ENCODE measurements at regions not wholly inside any gene's neighbourhood (a gene's known extent, or its start where the extent isn't known, plus 50 kb on each side); places are given as distances from the start of the nearest gene placed in this dataset.
A peak's percentile ranks its signal among the peaks of the same experiment; 100 is the strongest.

GRCh38 chrX:131621650-131622049, 77.8 kb downstream of the OR13H1 start:
- H3K4me3 ChIP-seq (ENCODE audit: low read depth, low read length): no peak overlapping the region
- TF ChIP-seq CTCF (IDR thresholded peaks at IDR 0.05; ENCODE audit: low read depth, low read length): no peak

GRCh38 chrX:131626681-131627296, 82.9 kb downstream of the OR13H1 start:
- H3K36me3 ChIP-seq: no peaks in the 10 kb centered on the region
- no peaks in the 10 kb centered on the region for H3K4me1 ChIP-seq
- TF ChIP-seq CTCF (IDR thresholded peaks at IDR 0.05; ENCODE audit: low read depth, low read length): peak; percentile 19; the same call in 1 of the 2 replicates
- no peak for DNase-seq
- H3K4me3 ChIP-seq (ENCODE audit: low read depth, low read length): no peak overlapping the region
- no peaks in the 10 kb centered on the region for H3K27me3 ChIP-seq
- H3K9me3 ChIP-seq: no peaks in the 10 kb centered on the region

More at GRCh38 chrX:131621650-131622049, 77.8 kb downstream of the OR13H1 start:
- Histone ChIP-seq H3K4me1 (no peaks in the 10 kb centered on the region), H3K9me3 (no peaks in the 10 kb centered on the region), H3K27me3 (no peaks in the 10 kb centered on the region), H3K36me3 (no peaks in the 10 kb centered on the region)
- DNase-seq: no peak

DNA sequence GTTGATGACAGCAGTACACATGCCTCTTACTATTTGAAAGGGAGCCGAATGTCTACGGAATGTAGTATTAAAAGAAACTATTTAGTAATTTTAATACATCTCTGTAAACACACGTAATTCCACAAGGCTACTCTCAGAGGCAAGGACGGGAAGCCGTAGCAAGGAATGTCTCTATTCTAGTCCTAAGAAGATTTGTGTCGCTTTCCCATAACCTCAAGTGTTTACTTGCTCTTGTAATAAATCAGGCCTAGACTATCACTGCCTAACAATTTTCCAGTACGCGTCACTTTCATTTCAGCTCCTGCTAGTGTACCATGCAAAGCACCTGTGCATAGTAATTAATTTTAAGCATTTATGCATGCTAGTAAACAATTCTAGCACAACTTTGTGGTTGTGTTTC, 86.7 kb downstream of the OR13H1 start:
- no peak overlapping the region for H3K4me3 ChIP-seq (ENCODE audit: low read depth, low read length)
- H3K36me3 ChIP-seq: no peaks in the 10 kb centered on the region
- DNase-seq: no peak
- no peaks in the 10 kb centered on the region for H3K9me3 ChIP-seq
- no peaks in the 10 kb centered on the region for H3K27me3 ChIP-seq
- TF ChIP-seq CTCF (IDR thresholded peaks at IDR 0.05; ENCODE audit: low read depth, low read length): no peak
- H3K4me1 ChIP-seq: no peaks in the 10 kb centered on the region

- peak; percentile 79 for TF ChIP-seq CTCF (IDR thresholded peaks at IDR 0.05; ENCODE audit: low read depth, low read length)
- Histone ChIP-seq H3K36me3 (no peaks in the 10 kb centered on the region), H3K27me3 (no peaks in the 10 kb centered on the region), H3K4me1 (no peaks in the 10 kb centered on the region), H3K9me3 (no peaks in the 10 kb centered on the region), H3K4me3 (ENCODE audit: low read depth, low read length) (no peak overlapping the region)
- peak; percentile 58 for DNase-seq
Observed at GRCh38 chrX:131633285-131633917, 89.5 kb downstream of the OR13H1 start.

DNA sequence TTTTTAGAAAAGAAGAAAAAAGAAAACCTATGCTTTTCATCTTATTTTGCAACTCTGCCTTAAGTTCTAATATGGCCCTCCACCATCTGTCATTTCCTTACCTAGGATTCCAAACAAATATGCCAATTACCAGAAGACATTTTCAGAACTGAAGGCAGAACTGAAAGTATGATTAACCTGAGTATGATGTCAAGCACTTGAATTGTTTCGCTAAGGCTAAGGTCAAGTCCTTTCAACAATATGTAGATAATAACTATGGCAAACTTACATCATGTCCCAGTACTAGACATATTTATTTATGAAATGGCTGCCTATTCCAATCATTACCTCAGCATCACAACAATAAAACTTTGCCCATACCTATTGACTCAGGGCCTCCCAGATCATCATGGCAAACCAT, 91.0 kb downstream of the OR13H1 start:
- TF ChIP-seq CTCF (IDR thresholded peaks at IDR 0.05; ENCODE audit: low read depth, low read length): no peak
- no peaks in the 10 kb centered on the region for H3K27me3 ChIP-seq
- no peaks in the 10 kb centered on the region for H3K9me3 ChIP-seq
- no peaks in the 10 kb centered on the region for H3K4me1 ChIP-seq
- no peak overlapping the region for H3K4me3 ChIP-seq (ENCODE audit: low read depth, low read length)
- no peaks in the 10 kb centered on the region for H3K36me3 ChIP-seq
- no peak for DNase-seq

DNA sequence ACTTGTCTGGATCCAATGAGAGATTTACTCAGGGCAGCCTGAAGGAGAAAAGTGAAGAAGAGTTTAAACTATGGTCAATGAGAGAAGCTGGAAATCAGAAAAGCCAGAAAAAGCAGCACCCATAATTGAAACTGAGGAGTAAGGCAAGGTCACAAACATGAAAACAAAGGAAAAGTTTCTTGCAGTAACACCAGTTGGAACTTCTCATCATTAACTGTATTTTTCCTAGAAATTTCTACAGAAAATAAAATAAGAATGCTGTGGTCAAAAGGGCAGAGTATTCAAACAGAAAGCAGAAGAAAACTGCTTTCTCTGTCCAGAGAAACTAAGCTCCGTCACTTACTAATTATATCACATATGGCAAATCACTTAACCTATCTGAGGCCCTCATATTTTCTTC, 102.2 kb downstream of the OR13H1 start:
- no peak for TF ChIP-seq CTCF (IDR thresholded peaks at IDR 0.05; ENCODE audit: low read depth, low read length)

More for the DNA sequence above, 102.2 kb downstream of the OR13H1 start:
- H3K4me1 ChIP-seq: no peaks in the 10 kb centered on the region
- DNase-seq: no peak
- no peaks in the 10 kb centered on the region for H3K27me3 ChIP-seq
- no peaks in the 10 kb centered on the region for H3K36me3 ChIP-seq
- H3K4me3 ChIP-seq (ENCODE audit: low read depth, low read length): no peak overlapping the region
- no peaks in the 10 kb centered on the region for H3K9me3 ChIP-seq
